Tibial artery (tissue), 4 donors: ENCODE measurements at regions not wholly inside any gene's neighbourhood (a gene's known extent, or its start where the extent isn't known, plus 50 kb on each side); places are given as distances from the start of the nearest gene placed in this dataset.

Experiments
- DNase-seq, 2 donors: peaks; one replicate each; pipeline ENCODE4 v3.0.0-alpha.2; 2019
- H3K27ac ChIP-seq, 2 donors: fragments of 200-600 bp; sonication (generic) in 1 of 2; 1 replicate in 1 of 2; 2 replicates in 1 of 2; pipeline ENCODE4 v1.5.1; 2018 to 2019; ENCODE audit warnings: mild to moderate bottlenecking in 1 of 2
- H3K27me3 ChIP-seq, 2 donors: fragments of 200-600 bp; sonication (generic) in 1 of 2; one replicate each; pipeline versions ENCODE4 v1.5.1 to v1.6.0; 2016 to 2019
- H3K36me3 ChIP-seq, 3 donors: fragments of 200-600 bp; sonication (generic) in 2 of 3; one replicate each; pipeline ENCODE4 v1.5.1; 2016 to 2019; ENCODE audit warnings: mild to moderate bottlenecking in 2 of 3
- H3K4me1 ChIP-seq, 4 donors: fragments of 200-600 bp; sonication (generic) in 2 of 4; 1 replicate in 3 of 4; 2 replicates in 1 of 4; pipeline ENCODE4 v1.5.1; 2016 to 2019
- H3K4me3 ChIP-seq, 2 donors: fragments of 200-600 bp; sonication (generic) in 1 of 2; 1 replicate in 1 of 2; 2 replicates in 1 of 2; pipeline ENCODE4 v1.5.1; 2018 to 2019; ENCODE audit warnings: mild to moderate bottlenecking in 2 of 2
- H3K9me3 ChIP-seq, 3 donors: fragments of 200-600 bp; sonication (generic) in 1 of 3; one replicate each; pipeline ENCODE4 v1.5.1; 2016 to 2019
- CTCF ChIP-seq, 2 experiments: fragments of 200-600 bp in 1 of 2; fragments of 450-650 bp in 1 of 2; IDR thresholded peaks; one replicate each; pipeline ENCODE4 v1.5.1; 2017 to 2019; ENCODE audit warnings: antibody characterized with exemption in 2 of 2, mild to moderate bottlenecking in 1 of 2, moderate library complexity in 1 of 2
- intact Hi-C: fragments of 100-400 bp; cut with DNase I; formaldehyde crosslinking; loops from one replicate; pipeline ENCODE4 v1.15.0; 2023; ENCODE audit warnings: low total_unique reads

GRCh38 chr3:182523836-182524235, 269.5 kb upstream of the ATP11B start:
- no peaks in the 10 kb centered on the region for H3K27me3 ChIP-seq
- TF ChIP-seq CTCF (IDR thresholded peaks at IDR 0.05), result no peak
- intact Hi-C loops, result no loop called here
- H3K4me1 ChIP-seq, result no peaks in the 10 kb centered on the region
- H3K9me3 ChIP-seq, result no peaks in the 10 kb centered on the region
- H3K27ac ChIP-seq, result no peak overlapping the region
- H3K4me3 ChIP-seq, result no peak overlapping the region
- DNase-seq, result no peak
- no peaks in the 10 kb centered on the region for H3K36me3 ChIP-seq

- H3K27me3 ChIP-seq, result no peaks in the 10 kb centered on the region
- no peak overlapping the region for H3K27ac ChIP-seq
- no peaks in the 10 kb centered on the region for H3K36me3 ChIP-seq
- intact Hi-C loops, result no loop called here
- DNase-seq, result no peak
- no peaks in the 10 kb centered on the region for H3K4me1 ChIP-seq
- no peaks in the 10 kb centered on the region for H3K9me3 ChIP-seq
- no peak for TF ChIP-seq CTCF (IDR thresholded peaks at IDR 0.05)
- no peak overlapping the region for H3K4me3 ChIP-seq
Measured at GRCh38 chr3:182524711-182525401, 268.4 kb upstream of the ATP11B start.

GRCh38 chr3:182525766-182526374, 267.4 kb upstream of the ATP11B start:
- TF ChIP-seq CTCF (IDR thresholded peaks at IDR 0.05), result no peak
- Histone ChIP-seq H3K4me3 (no peak overlapping the region), H3K9me3 (no peaks in the 10 kb centered on the region), H3K27ac (no peak overlapping the region), H3K27me3 (no peaks in the 10 kb centered on the region), H3K36me3 (no peaks in the 10 kb centered on the region), H3K4me1 (no peaks in the 10 kb centered on the region)
- DNase-seq, result no peak
- intact Hi-C loops, result no loop called here

GRCh38 chr3:182527745-182528144, 265.6 kb upstream of the ATP11B start:
- Histone ChIP-seq H3K9me3 (no peaks in the 10 kb centered on the region), H3K27ac (no peak overlapping the region), H3K27me3 (no peaks in the 10 kb centered on the region), H3K4me1 (no peaks in the 10 kb centered on the region), H3K36me3 (no peaks in the 10 kb centered on the region), H3K4me3 (no peak overlapping the region)
- no peak for DNase-seq
- no peak for TF ChIP-seq CTCF (IDR thresholded peaks at IDR 0.05)
- intact Hi-C loops, result no loop called here

- no peak for TF ChIP-seq CTCF (IDR thresholded peaks at IDR 0.05)
- Histone ChIP-seq H3K36me3 (no peaks in the 10 kb centered on the region), H3K27ac (no peak overlapping the region), H3K27me3 (no peaks in the 10 kb centered on the region), H3K4me3 (no peak overlapping the region), H3K9me3 (no peaks in the 10 kb centered on the region), H3K4me1 (no peaks in the 10 kb centered on the region)
- no peak for DNase-seq
- intact Hi-C loops, result no loop called here
Measured at GRCh38 chr3:182530316-182530715, 263.0 kb upstream of the ATP11B start.
